H1 (cell line): ENCODE measurements at regions not wholly inside any gene's neighbourhood (a gene's known extent, or its start where the extent isn't known, plus 50 kb on each side); places are given as distances from the start of the nearest gene placed in this dataset.

Experiments used
- CTCF ChIA-PET: fragments of 300-600 bp; sonication (Branson Sonifier 250); formaldehyde crosslinking; loops from one replicate; lab custom pipeline; 2021; ENCODE audit not compliant: partially characterized antibody; lab: Charles Lee
- POLR2A ChIA-PET: fragments of 300-600 bp; sonication (Branson Sonifier 250); formaldehyde crosslinking; loops from one replicate; lab custom pipeline; 2021; ENCODE audit warnings: inconsistent platforms; ENCODE audit not compliant: partially characterized antibody; lab: Charles Lee
- DNase-seq, 2 experiments: peaks; one replicate each; pipeline versions ENCODE4 v3.0.0 to v3.0.0-alpha.2; 2010 to 2022; ENCODE audit warnings: low spot score in 2 of 2, low read depth in 1 of 2, mixed read lengths in 1 of 2
- FAIRE-seq: peaks from 2 replicates; lab custom pipeline; 2011; peaks lifted over from hg19 to GRCh38; lab: Jason Lieb, UNC
- H2AFZ ChIP-seq: 2 replicates; pipeline ENCODE4 v1.8.1; 2012; ENCODE audit warnings: low read length, inconsistent platforms
- H2AK5ac ChIP-seq: 2 replicates; pipeline ENCODE4 v1.6.1; 2013; ENCODE audit warnings: low read depth, low read length
- H2BK120ac ChIP-seq: replicated peaks from 2 replicates; pipeline ENCODE3; 2013; ENCODE audit warnings: low read depth, low read length, inconsistent platforms
- H2BK12ac ChIP-seq: 2 replicates; pipeline ENCODE4 v1.6.1; 2013; ENCODE audit warnings: low read depth, low read length
- H2BK15ac ChIP-seq: 2 replicates; pipeline ENCODE4 v1.6.1; 2013; ENCODE audit warnings: low read length
- H2BK20ac ChIP-seq: 2 replicates; pipeline ENCODE4 v1.6.1; 2013; ENCODE audit warnings: low read length
- H2BK5ac ChIP-seq: 2 replicates; pipeline ENCODE4 v1.6.1; 2013; ENCODE audit warnings: low read depth, low read length
- H3K14ac ChIP-seq: 2 replicates; pipeline ENCODE4 v1.6.1; 2013; ENCODE audit warnings: inconsistent platforms; ENCODE audit not compliant: insufficient read length
- H3K18ac ChIP-seq: 2 replicates; pipeline ENCODE4 v1.6.1; 2013; ENCODE audit warnings: low read length; ENCODE audit errors: extremely low read depth
- H3K23ac ChIP-seq: 2 replicates; pipeline ENCODE4 v1.6.1; 2013; ENCODE audit warnings: inconsistent platforms; ENCODE audit not compliant: insufficient read length
- H3K23me2 ChIP-seq: 2 replicates; pipeline ENCODE4 v1.6.1; 2013; ENCODE audit warnings: low read depth, low read length
- H3K27ac ChIP-seq: 2 replicates; pipeline ENCODE4 v1.6.1; 2011; ENCODE audit warnings: low read depth, low read length, inconsistent platforms
- H3K27me3 ChIP-seq, 4 experiments: replicated peaks in 1 of 4; 1 replicate in 1 of 4; 2 replicates in 3 of 4; pipeline versions ENCODE4 v1.6.1 to v1.8.1; 2011 to 2013; ENCODE audit warnings: low read length in 3 of 4, mild to moderate bottlenecking in 3 of 4, inconsistent platforms in 2 of 4, mixed read lengths in 2 of 4, moderate library complexity in 1 of 4; ENCODE audit not compliant: control insufficient read depth in 3 of 4, insufficient read depth in 3 of 4; ENCODE audit errors: extremely low read depth in 1 of 4
- H3K36me3 ChIP-seq, 4 experiments: 2 replicates each; pipeline versions ENCODE4 v1.6.1 to v1.8.1; 2011 to 2013; ENCODE audit warnings: mild to moderate bottlenecking in 4 of 4, low read length in 3 of 4, moderate library complexity in 2 of 4, control low read depth in 1 of 4, inconsistent platforms in 1 of 4; ENCODE audit not compliant: insufficient read depth in 4 of 4, control insufficient read depth in 2 of 4
- H3K4ac ChIP-seq: replicated peaks from 2 replicates; pipeline ENCODE3; 2013; ENCODE audit warnings: low read length, low read depth, mixed read lengths, inconsistent platforms; ENCODE audit not compliant: insufficient read length
- H3K4me1 ChIP-seq, 4 experiments: replicated peaks in 1 of 4; 1 replicate in 1 of 4; 2 replicates in 3 of 4; pipeline versions ENCODE4 v1.6.1 to v1.8.1; 2011 to 2013; ENCODE audit warnings: low read length in 3 of 4, inconsistent platforms in 2 of 4, mixed read lengths in 1 of 4; ENCODE audit not compliant: insufficient read depth in 4 of 4, control insufficient read depth in 3 of 4
- H3K4me2 ChIP-seq, 2 experiments: 2 replicates each; pipeline versions ENCODE4 v1.6.1 to v1.8.1; 2011 to 2013; ENCODE audit warnings: low read depth in 2 of 2, low read length in 2 of 2, control low read depth in 1 of 2, inconsistent platforms in 1 of 2, mild to moderate bottlenecking in 1 of 2; ENCODE audit not compliant: insufficient read depth in 1 of 2
- H3K4me3 ChIP-seq, 4 experiments: fragments of 200-600, 300-600 bp in 1 of 4; sonication (generic), shearing (Covaris generic), sonication (Bioruptor Twin) in 1 of 4; 2 replicates each; pipeline versions ENCODE4 v1.5.1 to v1.8.1; 2011 to 2016; ENCODE audit warnings: low read length in 4 of 4, low read depth in 3 of 4, control low read depth in 2 of 4, inconsistent platforms in 2 of 4, mild to moderate bottlenecking in 2 of 4, mixed read lengths in 1 of 4, moderate library complexity in 1 of 4; ENCODE audit not compliant: insufficient read depth in 2 of 4; ENCODE audit errors: extremely low read depth in 1 of 4
- H3K56ac ChIP-seq: replicated peaks from 2 replicates; pipeline ENCODE3; 2013; ENCODE audit warnings: low read depth, mild to moderate bottlenecking, mixed read lengths, low read length, inconsistent platforms; ENCODE audit not compliant: insufficient read length
- H3K79me1 ChIP-seq: 2 replicates; pipeline ENCODE4 v1.6.1; 2013; ENCODE audit warnings: low read depth, low read length, control low read depth
- H3K79me2 ChIP-seq, 2 experiments: 2 replicates each; pipeline versions ENCODE4 v1.6.1 to v1.8.1; 2012 to 2013; ENCODE audit warnings: low read length in 2 of 2, mild to moderate bottlenecking in 2 of 2, inconsistent platforms in 1 of 2; ENCODE audit not compliant: insufficient read depth in 2 of 2, control insufficient read depth in 1 of 2
- H3K9ac ChIP-seq, 4 experiments: replicated peaks in 1 of 4; 1 replicate in 1 of 4; 2 replicates in 3 of 4; pipeline versions ENCODE4 v1.6.1 to v1.8.1; 2011 to 2013; ENCODE audit warnings: low read depth in 3 of 4, low read length in 3 of 4, control low read depth in 2 of 4, mild to moderate bottlenecking in 2 of 4, moderate library complexity in 2 of 4, inconsistent platforms in 1 of 4; ENCODE audit errors: extremely low read depth in 1 of 4
- H3K9me3 ChIP-seq, 2 experiments: 2 replicates each; pipeline versions ENCODE4 v1.6.1 to v1.8.1; 2012 to 2013; ENCODE audit warnings: mild to moderate bottlenecking in 2 of 2, moderate library complexity in 2 of 2, control low read depth in 1 of 2, inconsistent platforms in 1 of 2, low read depth in 1 of 2, low read length in 1 of 2, mixed read lengths in 1 of 2; ENCODE audit not compliant: insufficient read depth in 2 of 2
- H4K20me1 ChIP-seq, 2 experiments: replicated peaks in 1 of 2; 2 replicates each; pipeline versions ENCODE3 to v1.8.1; 2011 to 2013; ENCODE audit warnings: inconsistent platforms in 2 of 2, low read length in 2 of 2, mild to moderate bottlenecking in 1 of 2; ENCODE audit not compliant: insufficient read depth in 2 of 2, control insufficient read depth in 1 of 2
- H4K5ac ChIP-seq: 2 replicates; pipeline ENCODE4 v1.6.1; 2013; ENCODE audit warnings: low read length, low read depth, mixed read lengths, inconsistent platforms; ENCODE audit not compliant: insufficient read length
- H4K8ac ChIP-seq: 2 replicates; pipeline ENCODE4 v1.8.0; 2013; ENCODE audit warnings: mild to moderate bottlenecking, moderate library complexity, low read length, inconsistent platforms; ENCODE audit not compliant: insufficient read depth; ENCODE audit errors: extremely low read depth
- H4K91ac ChIP-seq: replicated peaks from 2 replicates; pipeline ENCODE3; 2013; ENCODE audit warnings: low read length, mixed read lengths, inconsistent platforms; ENCODE audit not compliant: insufficient read length
- BCL11A ChIP-seq, 2 experiments: IDR thresholded peaks; one replicate each; pipeline ENCODE4 v1.6.1; 2011; ENCODE audit warnings: low read depth in 2 of 2, low read length in 2 of 2, mild to moderate bottlenecking in 2 of 2
- EGR1 ChIP-seq: IDR thresholded peaks from 2 replicates; pipeline ENCODE4 v1.6.1; 2011; ENCODE audit warnings: low read depth, low read length, borderline replicate concordance
- KDM1A ChIP-seq: fragments of 200-600, 300-600 bp; sonication (generic); IDR thresholded peaks from 2 replicates; pipeline ENCODE4 v1.7.1; 2016; ENCODE audit warnings: mild to moderate bottlenecking, low read length, borderline replicate concordance
- KDM5A ChIP-seq: fragments of 200-600 bp; IDR thresholded peaks from 2 replicates; pipeline ENCODE4 v1.7.1; 2012; ENCODE audit warnings: mild to moderate bottlenecking, low read length, inconsistent platforms, mixed read lengths
- PHF8 ChIP-seq: fragments of 200-600 bp; sonication (generic); conservative IDR thresholded peaks from 2 replicates; pipeline ENCODE4 v1.7.1; 2012; ENCODE audit warnings: low read depth, mild to moderate bottlenecking, inconsistent platforms, low read length, moderate library complexity
- POLR2A ChIP-seq, 2 experiments: IDR thresholded peaks; 1 replicate in 1 of 2; 2 replicates in 1 of 2; pipeline ENCODE4 v1.6.1; 2011; ENCODE audit warnings: low read depth in 2 of 2, low read length in 2 of 2, mild to moderate bottlenecking in 2 of 2; ENCODE audit errors: control extremely low read depth in 1 of 2
- RAD21 ChIP-seq, 2 experiments: IDR thresholded peaks in 1 of 2; conservative IDR thresholded peaks in 1 of 2; 2 replicates each; pipeline ENCODE4 v1.6.1; 2011; ENCODE audit warnings: low read depth in 2 of 2, low read length in 2 of 2, improper control_type of control experiment in 1 of 2, inconsistent platforms in 1 of 2, mild to moderate bottlenecking in 1 of 2, moderate library complexity in 1 of 2
- SAP30 ChIP-seq: fragments of 300-600 bp; sonication (generic); IDR thresholded peaks from 2 replicates; pipeline ENCODE4 v1.7.1; 2012; ENCODE audit warnings: low read length, moderate library complexity, mild to moderate bottlenecking, inconsistent platforms; ENCODE audit not compliant: insufficient read depth, insufficient replicate concordance
- TAF7 ChIP-seq: optimal IDR thresholded peaks from 2 replicates; pipeline ENCODE3; 2011; ENCODE audit warnings: low read depth, mild to moderate bottlenecking, inconsistent platforms, low read length, moderate library complexity, borderline replicate concordance
- TCF12 ChIP-seq: IDR thresholded peaks from 2 replicates; pipeline ENCODE4 v1.6.1; 2011; ENCODE audit warnings: low read depth, mild to moderate bottlenecking, low read length
- whole genome bisulfite sequencing, 2 experiments: shearing (Covaris generic) in 1 of 2; methylation state at CpG; one replicate each; pipeline versions ENCODE4 v1.1.6 to v1.1.7; 2013 to 2015; ENCODE audit warnings: low lambda C conversion rate in 2 of 2, mixed read lengths in 2 of 2, inconsistent platforms in 1 of 2, low coverage in 1 of 2, missing lambda C conversion rate in 1 of 2; ENCODE audit not compliant: insufficient replicate concordance in 2 of 2, insufficient coverage in 1 of 2, insufficient read length in 1 of 2; ENCODE audit errors: extremely low coverage in 1 of 2, missing lambda C conversion rate in 1 of 2; 5-methylcytosine and 5-hydroxymethylcytosine counted together
- TF ChIP-seq, protein P1 (sequence below): IDR thresholded peaks from 2 replicates; pipeline ENCODE4 v1.6.1; 2011; ENCODE audit warnings: low read length, improper control_type of control experiment

- WGBS, 2 experiments: 88% methylated on average over 2 of the region's 2 CpGs; no CpG with 5 or more reads in 1 of the 2 experiments
- no peak for TF ChIP-seq PHF8
- no peak for TF ChIP-seq RAD21 (IDR thresholded peaks at IDR 0.05 in 1 of 2, conservative IDR thresholded peaks at IDR 0.05 in 1 of 2; ENCODE audit: low read depth in 2 of 2, low read length in 2 of 2)
- no peak for TF ChIP-seq POLR2A (IDR thresholded peaks at IDR 0.05; ENCODE audit: control extremely low read depth in 1 of 2, low read depth in 2 of 2, low read length in 2 of 2)
- TF ChIP-seq TCF12: no peak
- TF ChIP-seq EGR1: no peak
- no peak for TF ChIP-seq TAF7
- TF ChIP-seq BCL11A (IDR thresholded peaks at IDR 0.05; ENCODE audit: low read depth in 2 of 2, low read length in 2 of 2): no peak
- TF ChIP-seq KDM5A: no peak
- TF ChIP-seq KDM1A: no peak
- TF ChIP-seq, protein P1, sequence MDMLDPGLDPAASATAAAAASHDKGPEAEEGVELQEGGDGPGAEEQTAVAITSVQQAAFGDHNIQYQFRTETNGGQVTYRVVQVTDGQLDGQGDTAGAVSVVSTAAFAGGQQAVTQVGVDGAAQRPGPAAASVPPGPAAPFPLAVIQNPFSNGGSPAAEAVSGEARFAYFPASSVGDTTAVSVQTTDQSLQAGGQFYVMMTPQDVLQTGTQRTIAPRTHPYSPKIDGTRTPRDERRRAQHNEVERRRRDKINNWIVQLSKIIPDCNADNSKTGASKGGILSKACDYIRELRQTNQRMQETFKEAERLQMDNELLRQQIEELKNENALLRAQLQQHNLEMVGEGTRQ: no peak
- TF ChIP-seq SAP30: no peak
- no peak for FAIRE-seq
- no peaks in the 10 kb centered on the region for H3K36me3 ChIP-seq
- H4K91ac ChIP-seq: no peak overlapping the region
- no peaks in the 10 kb centered on the region for H3K9me3 ChIP-seq
- ChIA-PET POLR2A (no interaction called here), CTCF (interaction anchor here (2.1 kb wide), 1 partner anchor 10 kb away, joined by 9 read pairs; no protein-coding TSS in a partner anchor)
- no peak overlapping the region for H3K56ac ChIP-seq
- H3K4me2 ChIP-seq: no peak overlapping the region
- H3K79me1 ChIP-seq: no peaks in the 10 kb centered on the region
- H4K20me1 ChIP-seq: no peaks in the 10 kb centered on the region
- no peaks in the 10 kb centered on the region for H3K79me2 ChIP-seq
- H3K4ac ChIP-seq: no peak overlapping the region
- H3K27ac ChIP-seq: no peak overlapping the region
- no peak overlapping the region for H3K18ac ChIP-seq
- no peak overlapping the region for H2BK15ac ChIP-seq
- H3K23ac ChIP-seq: no peak overlapping the region
- no peaks in the 10 kb centered on the region for H3K4me1 ChIP-seq
- H4K8ac ChIP-seq: no peak overlapping the region
- H3K27me3 ChIP-seq: no peaks in the 10 kb centered on the region
- H3K9ac ChIP-seq: no peak overlapping the region
- H3K14ac ChIP-seq: no peak overlapping the region
- H2BK20ac ChIP-seq: no peak overlapping the region
- no peak overlapping the region for H2BK120ac ChIP-seq
- H2BK5ac ChIP-seq: no peak overlapping the region
- H3K23me2 ChIP-seq: peaks cover 2% of the 10 kb centered on the region; the same call in 1 of the 2 replicates
- DNase-seq: no peak
- H4K5ac ChIP-seq: no peak overlapping the region
- H3K4me3 ChIP-seq: no peak overlapping the region
- no peak overlapping the region for H2AK5ac ChIP-seq
- H2AFZ ChIP-seq: no peak overlapping the region
- no peak overlapping the region for H2BK12ac ChIP-seq
Measured at GRCh38 chr1:88189525-88189924, 494.5 kb upstream of the PKN2 start.
